PC-3 (cell line): ENCODE measurements at regions not wholly inside any gene's neighbourhood (a gene's known extent, or its start where the extent isn't known, plus 50 kb on each side); places are given as distances from the start of the nearest gene placed in this dataset.

Source experiments
- ATAC-seq: fragments of 200-7000 bp; cut with Tn5 transposase; 2 replicates; pipeline ENCODE4 v1.9.1; 2020; ENCODE audit warnings: mild to moderate bottlenecking, moderate library complexity
- BruUV-seq: library from RNA; stranded (reverse); fragments of 400-500 nt; replicated peaks from 2 replicates; lab custom pipeline; 2021; lab: Mats Ljungman, UMichigan
- CTCF ChIA-PET: fragments of 300-600 bp; sonication (Branson Sonifier 250); formaldehyde crosslinking; loops from one replicate; lab custom pipeline; 2022; ENCODE audit warnings: antibody characterized with exemption; lab: Charles Lee
- POLR2A ChIA-PET: fragments of 300-600 bp; sonication (Branson Sonifier 250); formaldehyde crosslinking; loops from one replicate; lab custom pipeline; 2022; ENCODE audit warnings: antibody characterized with exemption; ENCODE audit not compliant: unreplicated experiment; lab: Charles Lee
- DNase-seq: peaks from one replicate; pipeline ENCODE4 v3.0.0-alpha.2; 2015
- H2AFZ ChIP-seq: fragments of 300-600 bp; sonication (generic); 2 replicates; pipeline ENCODE4 v1.6.0; 2016; ENCODE audit warnings: antibody characterized with exemption, low read length
- H3F3A ChIP-seq: fragments of 300-600 bp; sonication (generic); one replicate; pipeline ENCODE4 v1.6.0; 2017; ENCODE audit warnings: antibody characterized with exemption, low read length, control low read depth, mild to moderate bottlenecking; ENCODE audit not compliant: unreplicated experiment
- H3K27ac ChIP-seq: fragments of 300-600 bp; sonication (generic); 2 replicates; pipeline ENCODE4 v1.5.1; 2016; ENCODE audit warnings: mild to moderate bottlenecking, low read length
- H3K27me3 ChIP-seq: fragments of 300-600 bp; sonication (generic); 2 replicates; pipeline ENCODE4 v1.6.1; 2016; ENCODE audit warnings: low read length, mixed read lengths
- H3K36me3 ChIP-seq: fragments of 300-600 bp; sonication (generic); 2 replicates; pipeline ENCODE4 v1.6.1; 2016; ENCODE audit warnings: low read depth, mixed run types, low read length, mixed read lengths
- H3K4me1 ChIP-seq: fragments of 300-600 bp; sonication (generic); 2 replicates; pipeline ENCODE4 v1.5.1; 2016; ENCODE audit warnings: low read length; ENCODE audit not compliant: insufficient read depth
- H3K4me2 ChIP-seq: fragments of 300-600 bp; sonication (generic); 2 replicates; pipeline ENCODE4 v1.6.0; 2016; ENCODE audit warnings: low read length
- H3K4me3 ChIP-seq: fragments of 300-600 bp; sonication (generic); 2 replicates; pipeline ENCODE4 v1.5.1; 2016; ENCODE audit warnings: mild to moderate bottlenecking, low read length, mixed read lengths
- H3K79me2 ChIP-seq: fragments of 300-600 bp; sonication (generic); 2 replicates; pipeline ENCODE4 v1.6.1; 2017; ENCODE audit warnings: low read length, mixed read lengths
- H3K9ac ChIP-seq: fragments of 300-600 bp; sonication (generic); 2 replicates; pipeline ENCODE4 v1.6.0; 2016; ENCODE audit warnings: mild to moderate bottlenecking, low read length
- H3K9me2 ChIP-seq: fragments of 300-600 bp; sonication (generic); replicated peaks from 2 replicates; pipeline ENCODE4 v1.6.1; 2016; ENCODE audit warnings: mixed run types, low read length, mixed read lengths
- H3K9me3 ChIP-seq: fragments of 300-600 bp; sonication (generic); 2 replicates; pipeline ENCODE4 v1.6.1; 2016; ENCODE audit warnings: low read length, mixed read lengths
- H4K20me1 ChIP-seq: fragments of 300-600 bp; sonication (generic); 2 replicates; pipeline ENCODE4 v1.6.1; 2016; ENCODE audit warnings: low read length, mixed read lengths
- CTCF ChIP-seq: fragments of 300-600 bp; sonication (generic); conservative IDR thresholded peaks from 2 replicates; pipeline ENCODE4 v1.5.1; 2017; ENCODE audit warnings: antibody characterized with exemption, low read depth, mild to moderate bottlenecking, low read length
- EZH2 ChIP-seq: fragments of 300-600 bp; sonication (generic); IDR thresholded peaks from one replicate; pipeline ENCODE4 v1.6.1; 2017; ENCODE audit warnings: antibody characterized with exemption, mild to moderate bottlenecking, low read length; ENCODE audit not compliant: unreplicated experiment
- EZH2phosphoT487 ChIP-seq: fragments of 300-600 bp; sonication (generic); IDR thresholded peaks from 2 replicates; pipeline ENCODE4 v1.6.1; 2018; ENCODE audit warnings: mild to moderate bottlenecking, antibody characterized with exemption, low read length, borderline replicate concordance
- intact Hi-C: fragments of 100-400 bp; cut with micrococcal nuclease; formaldehyde crosslinking; loops from 2 replicates; pipeline ENCODE4 v1.9.0; 2023

- no peak overlapping the region for H3K4me3 ChIP-seq
- H3K4me1 ChIP-seq, result no peaks in the 10 kb centered on the region
- ATAC-seq (no peak), DNase-seq (no peak)
- H3K27me3 ChIP-seq, result no peaks in the 10 kb centered on the region
- POLR2A ChIA-PET, result no interaction called here
- H3F3A ChIP-seq, result no peaks in the 10 kb centered on the region
- H3K36me3 ChIP-seq, result no peaks in the 10 kb centered on the region
- no peak overlapping the region for H3K4me2 ChIP-seq
- no peak overlapping the region for H2AFZ ChIP-seq
- no peak overlapping the region for H3K27ac ChIP-seq
- no peaks in the 10 kb centered on the region for H3K9me3 ChIP-seq
- no peak overlapping the region for H3K9ac ChIP-seq
- no TSS peak for BruUV-seq
- H3K9me2 ChIP-seq, result no peaks in the 10 kb centered on the region
- intact Hi-C loops, result no loop called here
- no peak for TF ChIP-seq EZH2phosphoT487
- no peak for TF ChIP-seq EZH2
- no peak for TF ChIP-seq CTCF
- no peaks in the 10 kb centered on the region for H4K20me1 ChIP-seq
- H3K79me2 ChIP-seq, result no peaks in the 10 kb centered on the region
- CTCF ChIA-PET, result no interaction called here
These were observed 219.7 kb upstream of the TENM3 start for GRCh38 chr4:182023469-182023868.

GRCh38 chr4:182042945-182043344 lies 200.3 kb upstream of the TENM3 start:
- Histone ChIP-seq H3F3A (no peaks in the 10 kb centered on the region), H3K36me3 (no peaks in the 10 kb centered on the region), H3K9me2 (no peaks in the 10 kb centered on the region), H3K9me3 (no peaks in the 10 kb centered on the region), H3K9ac (no peak overlapping the region), H3K27me3 (no peaks in the 10 kb centered on the region), H4K20me1 (no peaks in the 10 kb centered on the region), H3K4me2 (no peak overlapping the region), H3K4me1 (no peaks in the 10 kb centered on the region), H2AFZ (no peak overlapping the region), H3K27ac (no peak overlapping the region), H3K79me2 (no peaks in the 10 kb centered on the region), H3K4me3 (no peak overlapping the region)
- ATAC-seq (no peak), DNase-seq (no peak)
- BruUV-seq, result no TSS peak
- CTCF ChIA-PET, result no interaction called here
- POLR2A ChIA-PET, result no interaction called here
- intact Hi-C loops, result no loop called here
- no peak for TF ChIP-seq EZH2
- no peak for TF ChIP-seq EZH2phosphoT487
- no peak for TF ChIP-seq CTCF

GRCh38 chr4:182048871-182049270 lies 194.3 kb upstream of the TENM3 start:
- ChIA-PET POLR2A (no interaction called here), CTCF (no interaction called here)
- TF ChIP-seq EZH2, result no peak
- no peak for TF ChIP-seq CTCF
- no peak for TF ChIP-seq EZH2phosphoT487
- no peak overlapping the region for H2AFZ ChIP-seq
- no peak overlapping the region for H3K9ac ChIP-seq
- no peaks in the 10 kb centered on the region for H3K4me1 ChIP-seq
- H3K36me3 ChIP-seq, result no peaks in the 10 kb centered on the region
- intact Hi-C loops, result no loop called here
- ATAC-seq (no peak), DNase-seq (no peak)
- H3K4me2 ChIP-seq, result no peak overlapping the region
- H3K27ac ChIP-seq, result no peak overlapping the region
- no peaks in the 10 kb centered on the region for H4K20me1 ChIP-seq
- H3F3A ChIP-seq, result no peaks in the 10 kb centered on the region
- H3K9me2 ChIP-seq, result no peaks in the 10 kb centered on the region
- no TSS peak for BruUV-seq
- no peaks in the 10 kb centered on the region for H3K79me2 ChIP-seq
- no peaks in the 10 kb centered on the region for H3K27me3 ChIP-seq
- H3K9me3 ChIP-seq, result no peaks in the 10 kb centered on the region
- H3K4me3 ChIP-seq, result no peak overlapping the region
